Tibial nerve (tissue), 4 donors: ENCODE measurements at regions not wholly inside any gene's neighbourhood (a gene's known extent, or its start where the extent isn't known, plus 50 kb on each side); places are given as distances from the start of the nearest gene placed in this dataset.

Source experiments
- DNase-seq, 2 donors: peaks; one replicate each; pipeline ENCODE4 v3.0.0-alpha.2; 2019; ENCODE audit warnings: low spot score in 2 of 2
- H3K27ac ChIP-seq, 4 donors: fragments of 200-600 bp; sonication (generic) in 3 of 4; one replicate each; pipeline ENCODE4 v1.5.1; 2017 to 2019; ENCODE audit warnings: mild to moderate bottlenecking in 1 of 4
- H3K27me3 ChIP-seq, 2 donors: fragments of 200-600 bp; sonication (generic) in 1 of 2; one replicate each; pipeline versions ENCODE4 v1.5.1 to v1.6.0; 2017 to 2019
- H3K36me3 ChIP-seq, 3 donors: fragments of 200-600 bp; sonication (generic); one replicate each; pipeline ENCODE4 v1.5.1; 2018 to 2019
- H3K4me1 ChIP-seq, 4 donors: fragments of 200-600 bp; sonication (generic) in 3 of 4; one replicate each; pipeline ENCODE4 v1.5.1; 2017 to 2019
- H3K4me3 ChIP-seq, 4 donors: fragments of 200-600 bp; sonication (generic) in 3 of 4; one replicate each; pipeline ENCODE4 v1.5.1; 2017 to 2019; ENCODE audit warnings: mild to moderate bottlenecking in 1 of 4, moderate library complexity in 1 of 4
- H3K9me3 ChIP-seq, 4 donors: fragments of 200-600 bp; sonication (generic) in 3 of 4; one replicate each; pipeline ENCODE4 v1.5.1; 2017 to 2019
- CTCF ChIP-seq, 5 experiments: fragments of 200-600 bp in 3 of 5; fragments of 450-650 bp in 2 of 5; sonication (generic) in 3 of 5; IDR thresholded peaks; one replicate each; pipeline ENCODE4 v1.5.1; 2016 to 2019; ENCODE audit warnings: antibody characterized with exemption in 5 of 5, mild to moderate bottlenecking in 3 of 5, moderate library complexity in 2 of 5
- EP300 ChIP-seq, 2 donors: sonication (generic); formaldehyde crosslinking; IDR thresholded peaks; one replicate each; pipeline ENCODE4 v1.6.1; 2017; ENCODE audit warnings: antibody characterized with exemption in 2 of 2, mild to moderate bottlenecking in 1 of 2
- POLR2A ChIP-seq, 2 donors: fragments of 450-650 bp; IDR thresholded peaks; one replicate each; pipeline ENCODE4 v1.6.1; 2017; ENCODE audit warnings: antibody characterized with exemption in 2 of 2, mild to moderate bottlenecking in 2 of 2, moderate library complexity in 2 of 2
- WGBS, 2 donors: methylation state at CpG; one replicate each; pipeline ENCODE4 v1.1.5; 2018; 5-methylcytosine and 5-hydroxymethylcytosine counted together

- 96 to 100% methylated on average over 1 of the region's 1 CpG for WGBS, 2 donors
- no peak for DNase-seq
- TF ChIP-seq EP300 (IDR thresholded peaks at IDR 0.05) (no peak), CTCF (IDR thresholded peaks at IDR 0.05) (no peak), POLR2A (IDR thresholded peaks at IDR 0.05) (no peak)
- Histone ChIP-seq H3K4me3 (no peak overlapping the region), H3K4me1 (no peaks in the 10 kb centered on the region), H3K36me3 (no peaks in the 10 kb centered on the region), H3K9me3 (no peaks in the 10 kb centered on the region), H3K27me3 (no peaks in the 10 kb centered on the region), H3K27ac (no peak overlapping the region)
Measured at GRCh38 chr6:85996034-85996375, 353.3 kb upstream of the SYNCRIP start.

- Histone ChIP-seq H3K4me3 (no peak overlapping the region), H3K27ac (no peak overlapping the region), H3K36me3 (no peaks in the 10 kb centered on the region), H3K27me3 (no peaks in the 10 kb centered on the region), H3K4me1 (no peaks in the 10 kb centered on the region), H3K9me3 (no peaks in the 10 kb centered on the region)
- WGBS, 2 donors: 81 to 86% methylated on average over 2 of the region's 2 CpGs
- TF ChIP-seq POLR2A (IDR thresholded peaks at IDR 0.05): no peak
- no peak for TF ChIP-seq CTCF (IDR thresholded peaks at IDR 0.05)
- TF ChIP-seq EP300 (IDR thresholded peaks at IDR 0.05): no peak
- no peak for DNase-seq
Measured at GRCh38 chr6:85995339-85996033, 352.8 kb upstream of the SYNCRIP start.

DNA sequence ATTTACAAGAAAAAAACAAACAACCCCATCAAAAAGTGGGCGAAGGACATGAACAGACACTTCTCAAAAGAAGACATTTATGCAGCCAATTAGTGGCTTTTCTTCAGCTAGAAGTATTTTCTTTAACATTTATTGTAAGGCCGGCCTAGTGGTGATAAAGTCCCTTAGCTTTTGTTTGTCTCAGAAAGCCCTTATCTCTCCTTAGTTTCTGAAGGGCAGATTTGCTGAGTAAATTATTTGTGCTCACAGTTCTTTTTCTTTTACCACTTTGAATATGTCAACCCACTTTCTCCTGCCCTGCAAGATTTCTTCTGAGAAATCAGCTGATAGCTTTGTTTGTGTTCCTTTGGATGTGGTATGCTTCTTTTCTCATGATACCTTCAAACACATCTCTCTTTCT is 344.0 kb upstream of the SYNCRIP start:
- Histone ChIP-seq H3K27me3 (no peaks in the 10 kb centered on the region), H3K4me1 (no peaks in the 10 kb centered on the region), H3K36me3 (no peaks in the 10 kb centered on the region), H3K4me3 (no peak overlapping the region), H3K9me3 (peaks cover 0 to 27% (median 6%) of the 10 kb centered on the region in 4 donors), H3K27ac (no peak overlapping the region)
- no peak for DNase-seq
- WGBS, 2 donors: 92 to 97% methylated on average over 2 of the region's 2 CpGs
- TF ChIP-seq CTCF (IDR thresholded peaks at IDR 0.05) (no peak), POLR2A (IDR thresholded peaks at IDR 0.05) (no peak), EP300 (IDR thresholded peaks at IDR 0.05) (no peak)

DNA sequence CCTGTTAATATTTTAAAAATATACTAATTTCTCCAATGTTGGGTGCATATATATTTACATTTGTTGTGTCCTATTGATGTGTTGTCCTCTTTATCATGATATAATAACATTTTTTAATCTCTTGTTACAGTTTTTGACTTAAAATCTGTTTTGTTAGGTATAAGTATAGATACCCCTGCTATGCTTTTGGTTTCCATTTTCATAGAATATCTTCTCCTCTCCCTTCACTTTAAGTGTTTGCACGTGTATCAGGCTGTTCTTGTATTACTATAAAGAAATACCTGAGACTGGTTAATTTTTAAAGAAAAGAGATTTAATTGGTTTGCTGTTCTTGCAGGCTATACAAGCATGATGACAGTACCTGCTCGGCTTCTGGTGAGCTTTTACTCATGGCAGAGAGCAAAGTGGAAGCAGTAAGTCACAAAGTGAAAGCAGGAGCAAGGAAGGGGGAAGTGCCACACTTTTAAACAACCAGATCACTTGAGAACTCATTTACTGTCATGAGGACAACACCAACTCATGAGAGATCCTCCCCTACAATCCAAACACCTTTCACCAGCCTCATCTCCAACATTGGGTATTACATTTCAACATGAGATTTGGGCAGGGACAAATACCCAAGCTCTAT is 340.5 kb upstream of the SYNCRIP start:
- TF ChIP-seq EP300 (IDR thresholded peaks at IDR 0.05): no peak
- no peak for TF ChIP-seq CTCF (IDR thresholded peaks at IDR 0.05)
- no peak for TF ChIP-seq POLR2A (IDR thresholded peaks at IDR 0.05)
- no peak for DNase-seq
- Histone ChIP-seq H3K4me1 (no peaks in the 10 kb centered on the region), H3K36me3 (no peaks in the 10 kb centered on the region), H3K4me3 (no peak overlapping the region), H3K27ac (no peak overlapping the region), H3K9me3 (peaks cover 0 to 16% (median 6%) of the 10 kb centered on the region in 4 donors), H3K27me3 (no peaks in the 10 kb centered on the region)
- WGBS, 2 donors: 67 to 70% methylated on average over 2 of the region's 2 CpGs

- no peak overlapping the region for H3K27ac ChIP-seq
- H3K4me1 ChIP-seq: no peaks in the 10 kb centered on the region
- no peak overlapping the region for H3K4me3 ChIP-seq
- no peaks in the 10 kb centered on the region for H3K9me3 ChIP-seq
- TF ChIP-seq EP300 (IDR thresholded peaks at IDR 0.05) (no peak), POLR2A (IDR thresholded peaks at IDR 0.05) (no peak), CTCF (IDR thresholded peaks at IDR 0.05) (no peak)
- H3K27me3 ChIP-seq: no peaks in the 10 kb centered on the region
- H3K36me3 ChIP-seq: no peaks in the 10 kb centered on the region
- no peak for DNase-seq
Measured at GRCh38 chr6:85977661-85978060, 335.0 kb upstream of the SYNCRIP start.
